ENCODE measurements at regions not wholly inside any gene's neighbourhood (a gene's known extent, or its start where the extent isn't known, plus 50 kb on each side); places are given as distances from the start of the nearest gene placed in this dataset.

GRCh38 chr19:28466107-28467045 is 746.6 kb downstream of the UQCRFS1 start:
- Histone ChIP-seq H3K27ac (ENCODE audit: low read depth, low read length) (no peak overlapping the region), H3K4me3 (ENCODE audit: low read length) (no peak overlapping the region), H3K27me3 (ENCODE audit: insufficient read depth, low read length) (no peaks in the 10 kb centered on the region), H3K9ac (ENCODE audit: low read depth, low read length) (no peak overlapping the region), H3K4me1 (ENCODE audit: insufficient read depth, low read length) (peaks cover 15% of the 10 kb centered on the region; the same call in 1 of the 2 replicates), H3K9me3 (ENCODE audit: insufficient read depth, low read depth, low read length) (no peaks in the 10 kb centered on the region), H3K36me3 (ENCODE audit: insufficient read depth, low read length) (no peaks in the 10 kb centered on the region)
- 82% methylated on average over 9 of the region's 9 CpGs for WGBS

GRCh38 chr19:28465371-28466086 is 747.4 kb downstream of the UQCRFS1 start:
- no peak overlapping the region for H3K27ac ChIP-seq (ENCODE audit: low read depth, low read length)

GRCh38 chr19:28463493-28464053 is 749.4 kb downstream of the UQCRFS1 start:
- H3K27me3 ChIP-seq (ENCODE audit: insufficient read depth, low read length): no peaks in the 10 kb centered on the region
- H3K4me1 ChIP-seq (ENCODE audit: insufficient read depth, low read length): peaks cover 6% of the 10 kb centered on the region; the same call in 1 of the 2 replicates
- no peak overlapping the region for H3K27ac ChIP-seq (ENCODE audit: low read depth, low read length)
- no peak overlapping the region for H3K4me3 ChIP-seq (ENCODE audit: low read length)
- no peaks in the 10 kb centered on the region for H3K36me3 ChIP-seq (ENCODE audit: insufficient read depth, low read length)
- WGBS: 94% methylated on average over 5 of the region's 5 CpGs
- no peaks in the 10 kb centered on the region for H3K9me3 ChIP-seq (ENCODE audit: insufficient read depth, low read depth, low read length)
- H3K9ac ChIP-seq (ENCODE audit: low read depth, low read length): no peak overlapping the region

More at GRCh38 chr19:28465371-28466086, 747.4 kb downstream of the UQCRFS1 start:
- 84% methylated on average over 3 of the region's 3 CpGs for WGBS
- no peak overlapping the region for H3K9ac ChIP-seq (ENCODE audit: low read depth, low read length)
- H3K27me3 ChIP-seq (ENCODE audit: insufficient read depth, low read length): no peaks in the 10 kb centered on the region
- H3K9me3 ChIP-seq (ENCODE audit: insufficient read depth, low read depth, low read length): no peaks in the 10 kb centered on the region
- no peaks in the 10 kb centered on the region for H3K36me3 ChIP-seq (ENCODE audit: insufficient read depth, low read length)
- peaks cover 15% of the 10 kb centered on the region; the same call in 1 of the 2 replicates for H3K4me1 ChIP-seq (ENCODE audit: insufficient read depth, low read length)
- H3K4me3 ChIP-seq (ENCODE audit: low read length): no peak overlapping the region

DNA sequence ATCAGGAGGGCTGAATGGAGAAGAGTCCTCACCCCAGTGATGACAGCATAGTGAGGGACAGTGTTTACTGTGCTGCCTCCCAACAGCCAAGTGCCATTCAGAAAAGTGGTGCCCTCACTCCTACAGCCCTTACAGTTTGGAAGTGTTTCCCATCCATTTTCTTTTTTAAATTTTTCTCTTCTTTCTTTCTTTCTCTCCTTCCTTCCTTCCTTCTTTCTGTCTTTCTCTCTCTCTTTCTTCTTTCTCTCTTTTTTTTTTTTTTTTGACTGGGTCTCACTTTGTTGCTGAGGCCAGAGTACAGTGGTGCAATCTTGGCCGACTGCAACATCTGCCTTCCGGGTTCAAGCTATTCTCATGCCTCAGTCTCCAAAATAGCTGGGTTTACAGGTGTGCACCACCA is 755.3 kb downstream of the UQCRFS1 start:
- WGBS: 94% methylated on average over 2 of the region's 2 CpGs

DNA sequence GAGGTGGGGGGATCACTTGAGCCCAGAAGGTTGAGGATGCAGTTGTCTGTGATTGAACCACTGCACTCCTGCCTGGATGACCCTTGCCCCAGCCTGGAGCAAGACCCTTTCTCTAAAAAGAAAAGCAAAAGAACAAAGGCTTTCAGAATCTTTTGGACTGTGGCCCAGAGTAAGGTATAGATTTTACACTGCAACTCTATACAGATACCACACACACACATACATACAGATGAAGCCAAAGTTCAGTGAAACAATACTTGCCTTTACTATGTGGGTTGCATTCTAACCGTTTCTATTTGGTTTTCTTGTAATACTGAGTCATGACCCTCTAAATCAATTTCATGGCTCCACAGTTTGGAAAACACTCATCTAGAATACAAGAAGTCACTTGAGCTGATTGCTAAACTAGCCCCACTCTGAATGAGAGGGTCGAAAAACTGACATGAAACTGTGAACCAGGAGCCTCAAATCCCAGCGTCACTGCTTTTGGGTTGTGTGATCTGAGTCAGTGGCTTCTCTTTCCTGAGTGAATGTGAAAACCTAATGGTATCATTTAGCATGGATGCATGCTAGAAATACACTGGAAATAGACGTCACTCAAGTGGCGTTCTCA is 756.1 kb downstream of the UQCRFS1 start:
- Histone ChIP-seq H3K36me3 (ENCODE audit: insufficient read depth, low read length) (no peaks in the 10 kb centered on the region), H3K9me3 (ENCODE audit: insufficient read depth, low read depth, low read length) (no peaks in the 10 kb centered on the region), H3K4me3 (ENCODE audit: low read length) (no peak overlapping the region), H3K27ac (ENCODE audit: low read depth, low read length) (no peak overlapping the region), H3K4me1 (ENCODE audit: insufficient read depth, low read length) (peaks cover 5% of the 10 kb centered on the region; the same call in 1 of the 2 replicates), H3K9ac (ENCODE audit: low read depth, low read length) (no peak overlapping the region), H3K27me3 (ENCODE audit: insufficient read depth, low read length) (no peaks in the 10 kb centered on the region)
- WGBS: 95% methylated on average over 5 of the region's 5 CpGs

More for the DNA sequence above, 755.3 kb downstream of the UQCRFS1 start:
- H3K27ac ChIP-seq (ENCODE audit: low read depth, low read length): no peak overlapping the region
- no peak overlapping the region for H3K9ac ChIP-seq (ENCODE audit: low read depth, low read length)
- H3K4me3 ChIP-seq (ENCODE audit: low read length): no peak overlapping the region
- peaks cover 5% of the 10 kb centered on the region; the same call in 1 of the 2 replicates for H3K4me1 ChIP-seq (ENCODE audit: insufficient read depth, low read length)
- no peaks in the 10 kb centered on the region for H3K9me3 ChIP-seq (ENCODE audit: insufficient read depth, low read depth, low read length)
- no peaks in the 10 kb centered on the region for H3K27me3 ChIP-seq (ENCODE audit: insufficient read depth, low read length)
- H3K36me3 ChIP-seq (ENCODE audit: insufficient read depth, low read length): no peaks in the 10 kb centered on the region

- H3K9me3 ChIP-seq (ENCODE audit: insufficient read depth, low read depth, low read length): no peaks in the 10 kb centered on the region
- H3K4me1 ChIP-seq (ENCODE audit: insufficient read depth, low read length): peaks cover 5% of the 10 kb centered on the region; the same call in 1 of the 2 replicates
- no peaks in the 10 kb centered on the region for H3K27me3 ChIP-seq (ENCODE audit: insufficient read depth, low read length)
- no peak overlapping the region for H3K27ac ChIP-seq (ENCODE audit: low read depth, low read length)
- no peaks in the 10 kb centered on the region for H3K36me3 ChIP-seq (ENCODE audit: insufficient read depth, low read length)
- 58% methylated on average over 4 of the region's 4 CpGs for WGBS
- H3K4me3 ChIP-seq (ENCODE audit: low read length): no peak overlapping the region
- no peak overlapping the region for H3K9ac ChIP-seq (ENCODE audit: low read depth, low read length)
Observed at GRCh38 chr19:28456252-28456651, 756.7 kb downstream of the UQCRFS1 start.

DNA sequence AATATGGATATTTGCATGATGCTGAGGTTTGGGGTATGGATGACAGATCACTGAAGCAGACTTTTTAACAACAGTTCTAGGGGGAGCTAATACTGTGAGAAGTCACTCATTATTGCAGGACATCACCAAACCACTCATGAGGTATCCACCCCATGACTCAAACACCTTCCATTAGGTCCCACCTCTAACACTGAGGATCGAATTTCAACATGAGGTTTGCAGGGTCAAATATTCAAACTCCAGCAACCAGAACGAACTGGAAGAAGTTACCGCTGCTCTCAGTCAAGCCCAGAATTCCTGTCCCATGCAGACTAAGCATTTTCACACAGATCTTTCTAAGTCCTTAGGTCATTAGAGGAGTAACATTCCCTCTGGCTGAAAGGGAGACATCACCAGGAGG is 758.9 kb downstream of the UQCRFS1 start:
- Histone ChIP-seq H3K36me3 (ENCODE audit: insufficient read depth, low read length) (no peaks in the 10 kb centered on the region), H3K27ac (ENCODE audit: low read depth, low read length) (no peak overlapping the region), H3K4me3 (ENCODE audit: low read length) (no peak overlapping the region), H3K9ac (ENCODE audit: low read depth, low read length) (no peak overlapping the region), H3K27me3 (ENCODE audit: insufficient read depth, low read length) (no peaks in the 10 kb centered on the region), H3K9me3 (ENCODE audit: insufficient read depth, low read depth, low read length) (no peaks in the 10 kb centered on the region), H3K4me1 (ENCODE audit: insufficient read depth, low read length) (peaks cover 5% of the 10 kb centered on the region; the same call in 1 of the 2 replicates)
- 77% methylated on average over 3 of the region's 3 CpGs for WGBS

GRCh38 chr19:28453420-28453819 is 759.5 kb downstream of the UQCRFS1 start:
- Histone ChIP-seq H3K9me3 (ENCODE audit: insufficient read depth, low read depth, low read length) (no peaks in the 10 kb centered on the region), H3K4me1 (ENCODE audit: insufficient read depth, low read length) (peaks cover 5% of the 10 kb centered on the region), H3K4me3 (ENCODE audit: low read length) (no peak overlapping the region), H3K9ac (ENCODE audit: low read depth, low read length) (no peak overlapping the region), H3K36me3 (ENCODE audit: insufficient read depth, low read length) (no peaks in the 10 kb centered on the region), H3K27me3 (ENCODE audit: insufficient read depth, low read length) (no peaks in the 10 kb centered on the region), H3K27ac (ENCODE audit: low read depth, low read length) (no peak overlapping the region)
- WGBS: 88% methylated on average over 9 of the region's 9 CpGs

DNA sequence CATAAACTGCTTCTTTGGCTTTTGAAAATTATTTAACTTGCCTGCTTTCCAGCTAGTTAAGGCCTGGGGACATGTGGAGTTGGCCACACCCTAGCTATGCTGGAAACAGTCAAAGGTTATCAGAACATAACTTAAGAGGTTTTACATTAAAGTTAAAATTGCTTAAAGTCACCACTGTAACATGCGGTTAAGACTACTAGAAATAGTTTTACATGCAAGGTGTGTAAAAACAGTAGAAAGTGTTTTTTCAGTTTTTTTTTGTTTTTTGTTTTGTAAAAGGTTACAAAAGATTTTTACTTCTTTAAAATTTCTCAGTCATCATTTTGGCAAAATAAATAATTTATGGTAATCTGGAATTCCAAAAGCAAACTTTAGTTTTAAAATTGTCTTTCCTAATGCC is 763.1 kb downstream of the UQCRFS1 start:
- Histone ChIP-seq H3K4me3 (ENCODE audit: low read length) (no peak overlapping the region), H3K4me1 (ENCODE audit: insufficient read depth, low read length) (peaks cover 32% of the 10 kb centered on the region), H3K27ac (ENCODE audit: low read depth, low read length) (no peak overlapping the region), H3K36me3 (ENCODE audit: insufficient read depth, low read length) (no peaks in the 10 kb centered on the region), H3K9ac (ENCODE audit: low read depth, low read length) (no peak overlapping the region), H3K9me3 (ENCODE audit: insufficient read depth, low read depth, low read length) (no peaks in the 10 kb centered on the region), H3K27me3 (ENCODE audit: insufficient read depth, low read length) (no peaks in the 10 kb centered on the region)
- WGBS: 100% methylated on average over 1 of the region's 1 CpG

- no peaks in the 10 kb centered on the region for H3K9me3 ChIP-seq (ENCODE audit: insufficient read depth, low read depth, low read length)
- H3K36me3 ChIP-seq (ENCODE audit: insufficient read depth, low read length): no peaks in the 10 kb centered on the region
- H3K4me1 ChIP-seq (ENCODE audit: insufficient read depth, low read length): peaks cover 33% of the 10 kb centered on the region
- H3K4me3 ChIP-seq (ENCODE audit: low read length): no peak overlapping the region
- H3K27me3 ChIP-seq (ENCODE audit: insufficient read depth, low read length): no peaks in the 10 kb centered on the region
- H3K27ac ChIP-seq (ENCODE audit: low read depth, low read length): peak overlapping the region; percentile 78
- WGBS: 28% methylated on average over 10 of the region's 12 CpGs
- 0 out of 2 replicates have a peak overlapping the region, but pooled peaks have one; percentile 49 for H3K9ac ChIP-seq (ENCODE audit: low read depth, low read length)
Observed at GRCh38 chr19:28446511-28446910, 766.4 kb downstream of the UQCRFS1 start.
